ENCODE measurements at regions not wholly inside any gene's neighbourhood (a gene's known extent, or its start where the extent isn't known, plus 50 kb on each side); places are given as distances from the start of the nearest gene placed in this dataset.
"Not testable (repeated sequence)": the region's sequence is repeated elsewhere in the genome, so short reads cannot be mapped to it uniquely, and the experiment has no call there.

- DNase-seq, result peak; percentile 90
These were observed 83.9 kb downstream of the CXCL12 start for GRCh38 chr10:44300666-44301649.

GRCh38 chr10:44298713-44299112 is 86.2 kb downstream of the CXCL12 start:
- DNase-seq, result no peak

GRCh38 chr10:44297963-44298362 is 86.9 kb downstream of the CXCL12 start:
- DNase-seq, result no peak

- DNase-seq, result no peak
These were observed 89.2 kb downstream of the CXCL12 start for GRCh38 chr10:44295644-44296241.

- no peak for DNase-seq
These were observed 90.0 kb downstream of the CXCL12 start for GRCh38 chr10:44294726-44295412.

- no peak for DNase-seq
These were observed 91.1 kb downstream of the CXCL12 start for GRCh38 chr10:44293842-44294241.

- DNase-seq, result no peak
These were observed 91.6 kb downstream of the CXCL12 start for GRCh38 chr10:44293306-44293778.

- no peak for DNase-seq
These were observed 92.4 kb downstream of the CXCL12 start for GRCh38 chr10:44292390-44293002.

- no peak for DNase-seq
These were observed 93.8 kb downstream of the CXCL12 start for GRCh38 chr10:44291091-44291490.

- no peak for DNase-seq
These were observed 95.8 kb downstream of the CXCL12 start for GRCh38 chr10:44289125-44289524.

GRCh38 chr10:44287408-44287807 is 97.5 kb downstream of the CXCL12 start:
- no peak for DNase-seq

- DNase-seq, result no peak
These were observed 100.5 kb downstream of the CXCL12 start for GRCh38 chr10:44284198-44285084.

- no peak for DNase-seq
These were observed 102.1 kb downstream of the CXCL12 start for GRCh38 chr10:44282626-44283300.

GRCh38 chr10:44281662-44282061 is 103.2 kb downstream of the CXCL12 start:
- DNase-seq, result no peak

GRCh38 chr10:44281089-44281613 is 103.7 kb downstream of the CXCL12 start:
- no peak for DNase-seq

- DNase-seq, result no peak
These were observed 104.5 kb downstream of the CXCL12 start for GRCh38 chr10:44280226-44281014.

- DNase-seq, result no peak
These were observed 105.3 kb downstream of the CXCL12 start for GRCh38 chr10:44279426-44280126.

- no peak for DNase-seq
These were observed 106.0 kb downstream of the CXCL12 start for GRCh38 chr10:44278837-44279324.

GRCh38 chr10:44268435-44268948 is 116.4 kb downstream of the CXCL12 start:
- DNase-seq, result not testable (repeated sequence)

Data from NCI-H1694 (cell line).